H1 (cell line): ENCODE measurements at regions not wholly inside any gene's neighbourhood (a gene's known extent, or its start where the extent isn't known, plus 50 kb on each side); places are given as distances from the start of the nearest gene placed in this dataset.

Experiments used
- CTCF ChIA-PET: fragments of 300-600 bp; sonication (Branson Sonifier 250); formaldehyde crosslinking; loops from one replicate; lab custom pipeline; 2021; ENCODE audit not compliant: partially characterized antibody; lab: Charles Lee
- POLR2A ChIA-PET: fragments of 300-600 bp; sonication (Branson Sonifier 250); formaldehyde crosslinking; loops from one replicate; lab custom pipeline; 2021; ENCODE audit warnings: inconsistent platforms; ENCODE audit not compliant: partially characterized antibody; lab: Charles Lee
- DNase-seq, 2 experiments: peaks; one replicate each; pipeline versions ENCODE4 v3.0.0 to v3.0.0-alpha.2; 2010 to 2022; ENCODE audit warnings: low spot score in 2 of 2, low read depth in 1 of 2, mixed read lengths in 1 of 2
- FAIRE-seq: peaks from 2 replicates; lab custom pipeline; 2011; peaks lifted over from hg19 to GRCh38; lab: Jason Lieb, UNC
- H2AFZ ChIP-seq: 2 replicates; pipeline ENCODE4 v1.8.1; 2012; ENCODE audit warnings: low read length, inconsistent platforms
- H2AK5ac ChIP-seq: 2 replicates; pipeline ENCODE4 v1.6.1; 2013; ENCODE audit warnings: low read depth, low read length
- H2BK120ac ChIP-seq: replicated peaks from 2 replicates; pipeline ENCODE3; 2013; ENCODE audit warnings: low read depth, low read length, inconsistent platforms
- H2BK12ac ChIP-seq: 2 replicates; pipeline ENCODE4 v1.6.1; 2013; ENCODE audit warnings: low read depth, low read length
- H2BK15ac ChIP-seq: 2 replicates; pipeline ENCODE4 v1.6.1; 2013; ENCODE audit warnings: low read length
- H2BK20ac ChIP-seq: 2 replicates; pipeline ENCODE4 v1.6.1; 2013; ENCODE audit warnings: low read length
- H2BK5ac ChIP-seq: 2 replicates; pipeline ENCODE4 v1.6.1; 2013; ENCODE audit warnings: low read depth, low read length
- H3K14ac ChIP-seq: 2 replicates; pipeline ENCODE4 v1.6.1; 2013; ENCODE audit warnings: inconsistent platforms; ENCODE audit not compliant: insufficient read length
- H3K18ac ChIP-seq: 2 replicates; pipeline ENCODE4 v1.6.1; 2013; ENCODE audit warnings: low read length; ENCODE audit errors: extremely low read depth
- H3K23ac ChIP-seq: 2 replicates; pipeline ENCODE4 v1.6.1; 2013; ENCODE audit warnings: inconsistent platforms; ENCODE audit not compliant: insufficient read length
- H3K23me2 ChIP-seq: 2 replicates; pipeline ENCODE4 v1.6.1; 2013; ENCODE audit warnings: low read depth, low read length
- H3K27ac ChIP-seq: 2 replicates; pipeline ENCODE4 v1.6.1; 2011; ENCODE audit warnings: low read depth, low read length, inconsistent platforms
- H3K27me3 ChIP-seq, 4 experiments: replicated peaks in 1 of 4; 1 replicate in 1 of 4; 2 replicates in 3 of 4; pipeline versions ENCODE4 v1.6.1 to v1.8.1; 2011 to 2013; ENCODE audit warnings: low read length in 3 of 4, mild to moderate bottlenecking in 3 of 4, inconsistent platforms in 2 of 4, mixed read lengths in 2 of 4, moderate library complexity in 1 of 4; ENCODE audit not compliant: control insufficient read depth in 3 of 4, insufficient read depth in 3 of 4; ENCODE audit errors: extremely low read depth in 1 of 4
- H3K36me3 ChIP-seq, 4 experiments: 2 replicates each; pipeline versions ENCODE4 v1.6.1 to v1.8.1; 2011 to 2013; ENCODE audit warnings: mild to moderate bottlenecking in 4 of 4, low read length in 3 of 4, moderate library complexity in 2 of 4, control low read depth in 1 of 4, inconsistent platforms in 1 of 4; ENCODE audit not compliant: insufficient read depth in 4 of 4, control insufficient read depth in 2 of 4
- H3K4ac ChIP-seq: replicated peaks from 2 replicates; pipeline ENCODE3; 2013; ENCODE audit warnings: low read length, low read depth, mixed read lengths, inconsistent platforms; ENCODE audit not compliant: insufficient read length
- H3K4me1 ChIP-seq, 4 experiments: replicated peaks in 1 of 4; 1 replicate in 1 of 4; 2 replicates in 3 of 4; pipeline versions ENCODE4 v1.6.1 to v1.8.1; 2011 to 2013; ENCODE audit warnings: low read length in 3 of 4, inconsistent platforms in 2 of 4, mixed read lengths in 1 of 4; ENCODE audit not compliant: insufficient read depth in 4 of 4, control insufficient read depth in 3 of 4
- H3K4me2 ChIP-seq, 2 experiments: 2 replicates each; pipeline versions ENCODE4 v1.6.1 to v1.8.1; 2011 to 2013; ENCODE audit warnings: low read depth in 2 of 2, low read length in 2 of 2, control low read depth in 1 of 2, inconsistent platforms in 1 of 2, mild to moderate bottlenecking in 1 of 2; ENCODE audit not compliant: insufficient read depth in 1 of 2
- H3K4me3 ChIP-seq, 4 experiments: fragments of 200-600, 300-600 bp in 1 of 4; sonication (generic), shearing (Covaris generic), sonication (Bioruptor Twin) in 1 of 4; 2 replicates each; pipeline versions ENCODE4 v1.5.1 to v1.8.1; 2011 to 2016; ENCODE audit warnings: low read length in 4 of 4, low read depth in 3 of 4, control low read depth in 2 of 4, inconsistent platforms in 2 of 4, mild to moderate bottlenecking in 2 of 4, mixed read lengths in 1 of 4, moderate library complexity in 1 of 4; ENCODE audit not compliant: insufficient read depth in 2 of 4; ENCODE audit errors: extremely low read depth in 1 of 4
- H3K56ac ChIP-seq: replicated peaks from 2 replicates; pipeline ENCODE3; 2013; ENCODE audit warnings: low read depth, mild to moderate bottlenecking, mixed read lengths, low read length, inconsistent platforms; ENCODE audit not compliant: insufficient read length
- H3K79me1 ChIP-seq: 2 replicates; pipeline ENCODE4 v1.6.1; 2013; ENCODE audit warnings: low read depth, low read length, control low read depth
- H3K79me2 ChIP-seq, 2 experiments: 2 replicates each; pipeline versions ENCODE4 v1.6.1 to v1.8.1; 2012 to 2013; ENCODE audit warnings: low read length in 2 of 2, mild to moderate bottlenecking in 2 of 2, inconsistent platforms in 1 of 2; ENCODE audit not compliant: insufficient read depth in 2 of 2, control insufficient read depth in 1 of 2
- H3K9ac ChIP-seq, 4 experiments: replicated peaks in 1 of 4; 1 replicate in 1 of 4; 2 replicates in 3 of 4; pipeline versions ENCODE4 v1.6.1 to v1.8.1; 2011 to 2013; ENCODE audit warnings: low read depth in 3 of 4, low read length in 3 of 4, control low read depth in 2 of 4, mild to moderate bottlenecking in 2 of 4, moderate library complexity in 2 of 4, inconsistent platforms in 1 of 4; ENCODE audit errors: extremely low read depth in 1 of 4
- H3K9me3 ChIP-seq, 2 experiments: 2 replicates each; pipeline versions ENCODE4 v1.6.1 to v1.8.1; 2012 to 2013; ENCODE audit warnings: mild to moderate bottlenecking in 2 of 2, moderate library complexity in 2 of 2, control low read depth in 1 of 2, inconsistent platforms in 1 of 2, low read depth in 1 of 2, low read length in 1 of 2, mixed read lengths in 1 of 2; ENCODE audit not compliant: insufficient read depth in 2 of 2
- H4K20me1 ChIP-seq, 2 experiments: replicated peaks in 1 of 2; 2 replicates each; pipeline versions ENCODE3 to v1.8.1; 2011 to 2013; ENCODE audit warnings: inconsistent platforms in 2 of 2, low read length in 2 of 2, mild to moderate bottlenecking in 1 of 2; ENCODE audit not compliant: insufficient read depth in 2 of 2, control insufficient read depth in 1 of 2
- H4K5ac ChIP-seq: 2 replicates; pipeline ENCODE4 v1.6.1; 2013; ENCODE audit warnings: low read length, low read depth, mixed read lengths, inconsistent platforms; ENCODE audit not compliant: insufficient read length
- H4K8ac ChIP-seq: 2 replicates; pipeline ENCODE4 v1.8.0; 2013; ENCODE audit warnings: mild to moderate bottlenecking, moderate library complexity, low read length, inconsistent platforms; ENCODE audit not compliant: insufficient read depth; ENCODE audit errors: extremely low read depth
- H4K91ac ChIP-seq: replicated peaks from 2 replicates; pipeline ENCODE3; 2013; ENCODE audit warnings: low read length, mixed read lengths, inconsistent platforms; ENCODE audit not compliant: insufficient read length
- ASH2L ChIP-seq: fragments of 200-600, 300-600 bp; sonication (generic); IDR thresholded peaks from one replicate; pipeline ENCODE4 v1.7.1; 2017; ENCODE audit warnings: low read length
- CBX5 ChIP-seq: fragments of 300-800, 300-1000 bp; sonication (generic); IDR thresholded peaks from 2 replicates; pipeline ENCODE4 v1.7.1; 2016; ENCODE audit warnings: antibody characterized with exemption, low read length, low read depth
- CBX8 ChIP-seq: fragments of 300-800, 300-1000 bp; sonication (generic); IDR thresholded peaks from 2 replicates; pipeline ENCODE4 v1.7.1; 2016; ENCODE audit warnings: low read depth, low read length, borderline replicate concordance
- CTBP2 ChIP-seq: IDR thresholded peaks from 2 replicates; pipeline ENCODE4 v1.7.0; 2011; ENCODE audit warnings: borderline replicate concordance, mild to moderate bottlenecking, moderate library complexity, mixed read lengths, low read length; ENCODE audit not compliant: insufficient read depth, insufficient read length
- KDM5A ChIP-seq: fragments of 200-600 bp; IDR thresholded peaks from 2 replicates; pipeline ENCODE4 v1.7.1; 2012; ENCODE audit warnings: mild to moderate bottlenecking, low read length, inconsistent platforms, mixed read lengths
- SIN3A ChIP-seq, 2 experiments: IDR thresholded peaks in 1 of 2; conservative IDR thresholded peaks in 1 of 2; 2 replicates each; pipeline ENCODE4 v1.6.1; 2011 to 2012; ENCODE audit warnings: low read length in 2 of 2, improper control_type of control experiment in 1 of 2, low read depth in 1 of 2, mild to moderate bottlenecking in 1 of 2
- SIX5 ChIP-seq: IDR thresholded peaks from 2 replicates; pipeline ENCODE4 v1.6.1; 2011; ENCODE audit warnings: mild to moderate bottlenecking, low read depth, low read length
- SP2 ChIP-seq: IDR thresholded peaks from 2 replicates; pipeline ENCODE4 v1.6.1; 2012; ENCODE audit warnings: mild to moderate bottlenecking, low read length, inconsistent platforms
- WGBS, 2 experiments: shearing (Covaris generic) in 1 of 2; methylation state at CpG; one replicate each; pipeline versions ENCODE4 v1.1.6 to v1.1.7; 2013 to 2015; ENCODE audit warnings: low lambda C conversion rate in 2 of 2, mixed read lengths in 2 of 2, inconsistent platforms in 1 of 2, low coverage in 1 of 2, missing lambda C conversion rate in 1 of 2; ENCODE audit not compliant: insufficient replicate concordance in 2 of 2, insufficient coverage in 1 of 2, insufficient read length in 1 of 2; ENCODE audit errors: extremely low coverage in 1 of 2, missing lambda C conversion rate in 1 of 2; 5-methylcytosine and 5-hydroxymethylcytosine counted together
- TF ChIP-seq, protein P1 (sequence below): IDR thresholded peaks from 2 replicates; pipeline ENCODE4 v1.6.1; 2011; ENCODE audit warnings: low read length, improper control_type of control experiment
- TF ChIP-seq, protein P2 (sequence below): IDR thresholded peaks from 2 replicates; pipeline ENCODE4 v1.6.1; 2012; ENCODE audit warnings: inconsistent platforms
- TF ChIP-seq, protein P3 (sequence below): IDR thresholded peaks from 2 replicates; pipeline ENCODE4 v1.6.1; 2012; ENCODE audit warnings: inconsistent platforms

DNA sequence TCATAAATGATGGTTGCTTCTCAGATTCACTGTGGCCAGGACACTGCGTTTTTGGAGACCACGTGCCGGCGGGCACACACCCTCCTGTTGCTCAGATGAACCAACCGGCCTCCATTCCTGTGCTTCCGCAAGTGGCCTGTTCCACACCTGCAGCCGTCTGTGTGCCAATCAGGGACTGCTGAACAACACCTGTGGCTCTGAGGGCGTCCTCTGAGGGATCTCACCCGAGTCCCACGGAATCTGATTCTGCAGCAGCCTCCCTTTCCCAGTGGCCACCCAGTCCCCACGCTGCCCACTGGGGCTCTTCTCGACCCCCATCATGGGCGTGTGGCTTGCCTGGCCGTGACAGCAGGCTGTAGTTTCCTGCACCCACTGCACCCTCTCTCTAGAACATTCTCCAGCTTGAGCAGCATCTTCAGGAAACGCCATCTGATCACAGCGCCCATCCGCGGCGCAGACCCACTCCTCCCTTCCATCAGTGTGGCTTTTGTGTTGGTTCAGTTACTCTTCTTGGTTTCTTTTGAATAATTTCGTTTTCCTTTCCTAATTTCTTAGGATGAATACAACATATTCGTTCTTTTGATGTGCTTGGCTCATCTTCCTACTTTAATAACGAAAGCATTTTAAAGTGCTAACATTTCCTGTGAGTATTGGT is 65.1 kb upstream of the SLC22A11 start:
- no peak overlapping the region for H2AK5ac ChIP-seq
- no peaks in the 10 kb centered on the region for H3K23me2 ChIP-seq
- no peak overlapping the region for H3K4me3 ChIP-seq
- H2BK120ac ChIP-seq = no peak overlapping the region
- no peaks in the 10 kb centered on the region for H3K36me3 ChIP-seq
- H4K20me1 ChIP-seq = no peaks in the 10 kb centered on the region
- H3K18ac ChIP-seq = no peak overlapping the region
- no peak overlapping the region for H3K56ac ChIP-seq
- no peak overlapping the region for H3K27ac ChIP-seq
- DNase-seq (no peak), FAIRE-seq (no peak)
- no peak overlapping the region for H3K4ac ChIP-seq
- H2BK12ac ChIP-seq = no peak overlapping the region
- no peak overlapping the region for H4K5ac ChIP-seq
- CTCF ChIA-PET = interaction anchor here (0.8 to 11.9 kb wide), 25 partner anchors 7 to 198 kb away, joined by 3 to 201 read pairs (median 6); no protein-coding TSS in a partner anchor
- H4K8ac ChIP-seq = no peak overlapping the region
- no peak overlapping the region for H3K9ac ChIP-seq
- H3K23ac ChIP-seq = no peak overlapping the region
- no peaks in the 10 kb centered on the region for H3K9me3 ChIP-seq
- no peak overlapping the region for H2BK5ac ChIP-seq
- H2AFZ ChIP-seq = no peak overlapping the region; the same call in 1 of the 2 replicates
- no peaks in the 10 kb centered on the region for H3K79me1 ChIP-seq
- POLR2A ChIA-PET = interaction anchor here (1.1 to 1.3 kb wide), 2 partner anchors 21 to 78 kb away, joined by 3 to 4 read pairs; no protein-coding TSS in a partner anchor
- H3K14ac ChIP-seq = no peak overlapping the region
- H3K27me3 ChIP-seq = peaks cover 3 to 16% (median 13%) of the 10 kb centered on the region in 4 experiments
- H3K4me1 ChIP-seq = no peaks in the 10 kb centered on the region; a peak in 2 of 7 replicates
- WGBS, 2 experiments = 84% methylated on average over 22 of the region's 22 CpGs; no CpG with 5 or more reads in 1 of the 2 experiments
- no peak overlapping the region for H4K91ac ChIP-seq
- no peak overlapping the region for H3K4me2 ChIP-seq
- H3K79me2 ChIP-seq = no peaks in the 10 kb centered on the region
- H2BK15ac ChIP-seq = no peak overlapping the region
- no peak overlapping the region for H2BK20ac ChIP-seq
- no peak for TF ChIP-seq CTBP2
- TF ChIP-seq ASH2L = no peak
- TF ChIP-seq CBX5 = no peak
- TF ChIP-seq, protein P1, sequence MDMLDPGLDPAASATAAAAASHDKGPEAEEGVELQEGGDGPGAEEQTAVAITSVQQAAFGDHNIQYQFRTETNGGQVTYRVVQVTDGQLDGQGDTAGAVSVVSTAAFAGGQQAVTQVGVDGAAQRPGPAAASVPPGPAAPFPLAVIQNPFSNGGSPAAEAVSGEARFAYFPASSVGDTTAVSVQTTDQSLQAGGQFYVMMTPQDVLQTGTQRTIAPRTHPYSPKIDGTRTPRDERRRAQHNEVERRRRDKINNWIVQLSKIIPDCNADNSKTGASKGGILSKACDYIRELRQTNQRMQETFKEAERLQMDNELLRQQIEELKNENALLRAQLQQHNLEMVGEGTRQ = no peak
- no peak for TF ChIP-seq KDM5A
- no peak for TF ChIP-seq SIX5
- TF ChIP-seq, protein P2, sequence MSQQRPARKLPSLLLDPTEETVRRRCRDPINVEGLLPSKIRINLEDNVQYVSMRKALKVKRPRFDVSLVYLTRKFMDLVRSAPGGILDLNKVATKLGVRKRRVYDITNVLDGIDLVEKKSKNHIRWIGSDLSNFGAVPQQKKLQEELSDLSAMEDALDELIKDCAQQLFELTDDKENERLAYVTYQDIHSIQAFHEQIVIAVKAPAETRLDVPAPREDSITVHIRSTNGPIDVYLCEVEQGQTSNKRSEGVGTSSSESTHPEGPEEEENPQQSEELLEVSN = no peak
- no peak for TF ChIP-seq SP2
- TF ChIP-seq, protein P3, sequence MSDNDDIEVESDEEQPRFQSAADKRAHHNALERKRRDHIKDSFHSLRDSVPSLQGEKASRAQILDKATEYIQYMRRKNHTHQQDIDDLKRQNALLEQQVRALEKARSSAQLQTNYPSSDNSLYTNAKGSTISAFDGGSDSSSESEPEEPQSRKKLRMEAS = no peak
- TF ChIP-seq CBX8 = no peak
- no peak for TF ChIP-seq SIN3A (conservative IDR thresholded peaks at IDR 0.05 in 1 of 2, IDR thresholded peaks at IDR 0.05 in 1 of 2; ENCODE audit: low read depth in 1 of 2, low read length in 2 of 2)
